Panc1 (cell line): ENCODE measurements at regions not wholly inside any gene's neighbourhood (a gene's known extent, or its start where the extent isn't known, plus 50 kb on each side); places are given as distances from the start of the nearest gene placed in this dataset.

Experiments
- ATAC-seq: fragments of 200-7000 bp; cut with Tn5 transposase; 2 replicates; pipeline ENCODE4 v1.9.1; 2020; ENCODE audit warnings: mild to moderate bottlenecking, moderate library complexity
- BruUV-seq: library from RNA; stranded (reverse); fragments of 400-500 nt; replicated peaks from 2 replicates; lab custom pipeline; 2021; lab: Mats Ljungman, UMichigan
- CTCF ChIA-PET: fragments of 300-600 bp; sonication (Branson Sonifier 250); formaldehyde crosslinking; loops from one replicate; lab custom pipeline; 2022; ENCODE audit warnings: antibody characterized with exemption; lab: Charles Lee
- POLR2A ChIA-PET: fragments of 300-600 bp; sonication (Branson Sonifier 250); formaldehyde crosslinking; loops from one replicate; lab custom pipeline; 2022; ENCODE audit warnings: antibody characterized with exemption; lab: Charles Lee
- DNase-seq: peaks from one replicate; pipeline ENCODE4 v3.0.0-alpha.2; 2010; ENCODE audit warnings: low read depth, low spot score
- H3K27ac ChIP-seq: 2 replicates; pipeline ENCODE4 v1.5.1; 2011; ENCODE audit warnings: mild to moderate bottlenecking, low read length, inconsistent platforms
- H3K27me3 ChIP-seq: fragments of 200-500 bp; sonication (Bioruptor generic); 2 replicates; pipeline ENCODE4 v1.6.0; 2014; ENCODE audit warnings: low read length, inconsistent platforms; ENCODE audit not compliant: control insufficient read depth, insufficient read depth
- H3K36me3 ChIP-seq: fragments of 200-500 bp; sonication (Bioruptor generic); 2 replicates; pipeline ENCODE4 v1.5.1; 2014; ENCODE audit warnings: inconsistent platforms, mild to moderate bottlenecking, low read length, moderate library complexity; ENCODE audit not compliant: control insufficient read depth, insufficient read depth
- H3K4me1 ChIP-seq: 2 replicates; pipeline ENCODE4 v1.5.1; 2011; ENCODE audit warnings: inconsistent platforms, mild to moderate bottlenecking, low read length, moderate library complexity; ENCODE audit not compliant: control insufficient read depth, insufficient read depth
- H3K4me3 ChIP-seq, 2 experiments: 2 replicates each; pipeline ENCODE4 v1.5.1; 2011 to 2012; ENCODE audit warnings: low read depth in 2 of 2, low read length in 2 of 2, mild to moderate bottlenecking in 2 of 2, inconsistent platforms in 1 of 2, moderate library complexity in 1 of 2
- H3K9me3 ChIP-seq: fragments of 200-500 bp; sonication (Bioruptor generic); 2 replicates; pipeline ENCODE4 v1.5.1; 2014; ENCODE audit warnings: low read depth, mild to moderate bottlenecking, inconsistent platforms, low read length, moderate library complexity; ENCODE audit not compliant: control insufficient read depth, insufficient read depth
- CTCF ChIP-seq: fragments of 450-650 bp; IDR thresholded peaks from 2 replicates; pipeline ENCODE4 v1.5.1; 2017; ENCODE audit warnings: mild to moderate bottlenecking
- POLR2AphosphoS5 ChIP-seq: IDR thresholded peaks from 2 replicates; pipeline ENCODE4 v1.6.1; 2012; ENCODE audit warnings: mild to moderate bottlenecking, low read depth, low read length, moderate library complexity
- SIN3A ChIP-seq: IDR thresholded peaks from 2 replicates; pipeline ENCODE4 v1.6.1; 2012; ENCODE audit warnings: low read depth, mild to moderate bottlenecking, low read length, moderate library complexity, borderline replicate concordance; ENCODE audit not compliant: insufficient read depth
- TCF7L2 ChIP-seq: IDR thresholded peaks from 2 replicates; pipeline ENCODE4 v1.6.1; 2011; ENCODE audit warnings: mild to moderate bottlenecking, low read depth, low read length, inconsistent platforms
- in situ Hi-C: cut with HindIII; loops from 2 replicates; pipeline ENCODE4 v1.10.0; 2016; ENCODE audit warnings: low sequenced_read_pairs, low pct_unique_long_range_greater_than_20kb
- intact Hi-C: fragments of 100-400 bp; cut with micrococcal nuclease; formaldehyde crosslinking; loops from one replicate; pipeline ENCODE4 v1.10.0; 2022; ENCODE audit not compliant: unreplicated experiment
- TF ChIP-seq, protein P1 (sequence below), 2 experiments: IDR thresholded peaks; 2 replicates each; pipeline ENCODE4 v1.6.1; 2011 to 2012; ENCODE audit warnings: low read depth in 2 of 2, control low read depth in 1 of 2, low read length in 1 of 2, mild to moderate bottlenecking in 1 of 2, moderate library complexity in 1 of 2; ENCODE audit not compliant: insufficient read depth in 1 of 2

- ChIA-PET CTCF (interaction anchor here (0.6 kb wide), 1 partner anchor 69 kb away, joined by 5 read pairs; no protein-coding TSS in a partner anchor), POLR2A (no interaction called here)
- no peaks in the 10 kb centered on the region for H3K27me3 ChIP-seq
- H3K4me3 ChIP-seq = no peak overlapping the region
- no peak overlapping the region for H3K27ac ChIP-seq
- no peaks in the 10 kb centered on the region for H3K9me3 ChIP-seq
- in situ Hi-C loops (no loop called here), intact Hi-C loops (no loop called here)
- H3K36me3 ChIP-seq = no peaks in the 10 kb centered on the region
- TF ChIP-seq, protein P1, sequence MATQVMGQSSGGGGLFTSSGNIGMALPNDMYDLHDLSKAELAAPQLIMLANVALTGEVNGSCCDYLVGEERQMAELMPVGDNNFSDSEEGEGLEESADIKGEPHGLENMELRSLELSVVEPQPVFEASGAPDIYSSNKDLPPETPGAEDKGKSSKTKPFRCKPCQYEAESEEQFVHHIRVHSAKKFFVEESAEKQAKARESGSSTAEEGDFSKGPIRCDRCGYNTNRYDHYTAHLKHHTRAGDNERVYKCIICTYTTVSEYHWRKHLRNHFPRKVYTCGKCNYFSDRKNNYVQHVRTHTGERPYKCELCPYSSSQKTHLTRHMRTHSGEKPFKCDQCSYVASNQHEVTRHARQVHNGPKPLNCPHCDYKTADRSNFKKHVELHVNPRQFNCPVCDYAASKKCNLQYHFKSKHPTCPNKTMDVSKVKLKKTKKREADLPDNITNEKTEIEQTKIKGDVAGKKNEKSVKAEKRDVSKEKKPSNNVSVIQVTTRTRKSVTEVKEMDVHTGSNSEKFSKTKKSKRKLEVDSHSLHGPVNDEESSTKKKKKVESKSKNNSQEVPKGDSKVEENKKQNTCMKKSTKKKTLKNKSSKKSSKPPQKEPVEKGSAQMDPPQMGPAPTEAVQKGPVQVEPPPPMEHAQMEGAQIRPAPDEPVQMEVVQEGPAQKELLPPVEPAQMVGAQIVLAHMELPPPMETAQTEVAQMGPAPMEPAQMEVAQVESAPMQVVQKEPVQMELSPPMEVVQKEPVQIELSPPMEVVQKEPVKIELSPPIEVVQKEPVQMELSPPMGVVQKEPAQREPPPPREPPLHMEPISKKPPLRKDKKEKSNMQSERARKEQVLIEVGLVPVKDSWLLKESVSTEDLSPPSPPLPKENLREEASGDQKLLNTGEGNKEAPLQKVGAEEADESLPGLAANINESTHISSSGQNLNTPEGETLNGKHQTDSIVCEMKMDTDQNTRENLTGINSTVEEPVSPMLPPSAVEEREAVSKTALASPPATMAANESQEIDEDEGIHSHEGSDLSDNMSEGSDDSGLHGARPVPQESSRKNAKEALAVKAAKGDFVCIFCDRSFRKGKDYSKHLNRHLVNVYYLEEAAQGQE (IDR thresholded peaks at IDR 0.05; ENCODE audit: insufficient read depth in 1 of 2, low read depth in 2 of 2, low read length in 1 of 2) = no peak
- no peak for TF ChIP-seq CTCF
- no peak for TF ChIP-seq SIN3A
- TF ChIP-seq TCF7L2 = no peak
- no peak for TF ChIP-seq POLR2AphosphoS5
- BruUV-seq = no TSS peak
- H3K4me1 ChIP-seq = no peaks in the 10 kb centered on the region
- no peak for DNase-seq
- ATAC-seq = no peak
Measured at GRCh38 chr5:9930156-9930555, 300.0 kb upstream of the TAS2R1 start.

DNA sequence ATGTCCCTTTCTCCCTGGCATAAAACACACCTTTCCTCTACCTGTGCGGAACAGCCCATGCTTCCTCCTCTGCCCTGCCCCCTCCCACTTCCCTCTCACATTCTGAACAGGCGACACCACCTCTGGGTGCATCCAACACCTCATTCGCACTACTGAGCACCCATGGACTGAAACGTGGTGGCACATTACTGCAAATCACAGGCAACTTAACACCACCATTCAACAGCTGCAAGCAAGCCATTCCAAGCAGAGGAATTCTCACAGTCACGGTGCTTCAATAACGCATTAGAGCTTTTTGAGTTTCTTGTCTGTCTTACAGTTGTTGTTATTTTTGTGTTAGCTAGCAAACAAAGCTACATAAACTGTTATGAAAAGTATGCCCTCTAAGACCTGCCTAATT is 298.2 kb upstream of the TAS2R1 start:
- TF ChIP-seq CTCF (no peak), POLR2AphosphoS5 (no peak), TCF7L2 (no peak), SIN3A (no peak)
- TF ChIP-seq, protein P1 (IDR thresholded peaks at IDR 0.05; ENCODE audit: insufficient read depth in 1 of 2, low read depth in 2 of 2, low read length in 1 of 2) = no peak
- no peak overlapping the region for H3K4me3 ChIP-seq
- intact Hi-C loops (no loop called here), in situ Hi-C loops (no loop called here)
- no peaks in the 10 kb centered on the region for H3K36me3 ChIP-seq
- no peaks in the 10 kb centered on the region for H3K4me1 ChIP-seq
- no peaks in the 10 kb centered on the region for H3K27me3 ChIP-seq
- ChIA-PET CTCF (no interaction called here), POLR2A (no interaction called here)
- BruUV-seq = no TSS peak
- no peak overlapping the region for H3K27ac ChIP-seq
- no peaks in the 10 kb centered on the region for H3K9me3 ChIP-seq
- DNase-seq = no peak
- no peak for ATAC-seq
